Activated CD8-positive, alpha-beta memory T cell treated with anti-CD3 and anti-CD28 coated beads for 48 hours (primary cell): ENCODE measurements at regions not wholly inside any gene's neighbourhood (a gene's known extent, or its start where the extent isn't known, plus 50 kb on each side); places are given as distances from the start of the nearest gene placed in this dataset.

Experiments used
- DNase-seq, 3 experiments: peaks; one replicate each; pipeline ENCODE4 v3.0.0-alpha.2; 2020; ENCODE audit warnings: low read depth in 2 of 3, low spot score in 2 of 3

DNA sequence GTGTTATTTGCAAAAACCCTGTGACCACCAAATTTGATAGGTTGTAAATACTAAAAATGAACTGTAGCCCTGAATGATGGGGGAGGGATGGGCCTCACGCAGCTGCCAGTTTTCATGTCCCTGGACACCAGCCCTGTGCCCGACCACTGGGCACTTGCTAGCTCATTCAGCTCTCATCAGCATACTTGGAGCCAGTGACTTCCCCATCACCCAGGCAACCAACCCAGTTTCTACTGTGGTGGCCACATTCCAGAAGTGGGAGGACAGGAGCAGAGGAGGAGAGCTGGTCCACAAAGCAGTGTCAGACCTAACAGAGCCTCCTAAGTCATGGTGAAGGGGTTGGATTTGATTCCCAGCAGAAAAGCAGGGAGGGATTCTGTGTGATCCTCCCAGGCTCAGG is 128.2 kb downstream of the CPEB2 start:
- DNase-seq = no peak

DNA sequence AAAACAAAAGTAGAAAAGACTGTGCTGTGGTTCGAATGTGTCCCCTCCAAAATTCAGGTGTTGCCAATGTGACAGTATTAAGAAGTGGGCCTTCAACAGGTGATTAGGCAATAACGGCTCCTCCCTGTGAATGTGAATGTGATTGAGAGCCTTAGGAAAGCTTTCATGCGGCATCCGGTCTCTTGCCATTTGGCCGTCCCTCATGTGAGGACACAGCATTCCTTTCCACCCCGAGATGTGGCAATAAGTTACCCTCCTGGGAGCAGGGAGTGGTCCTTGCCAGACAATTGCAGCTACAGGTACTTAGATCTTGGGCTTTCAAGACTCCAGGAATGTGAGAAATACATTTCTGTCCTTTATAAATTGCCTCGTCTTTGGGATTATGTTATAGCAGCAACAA is 129.3 kb downstream of the CPEB2 start:
- DNase-seq = no peak

DNA sequence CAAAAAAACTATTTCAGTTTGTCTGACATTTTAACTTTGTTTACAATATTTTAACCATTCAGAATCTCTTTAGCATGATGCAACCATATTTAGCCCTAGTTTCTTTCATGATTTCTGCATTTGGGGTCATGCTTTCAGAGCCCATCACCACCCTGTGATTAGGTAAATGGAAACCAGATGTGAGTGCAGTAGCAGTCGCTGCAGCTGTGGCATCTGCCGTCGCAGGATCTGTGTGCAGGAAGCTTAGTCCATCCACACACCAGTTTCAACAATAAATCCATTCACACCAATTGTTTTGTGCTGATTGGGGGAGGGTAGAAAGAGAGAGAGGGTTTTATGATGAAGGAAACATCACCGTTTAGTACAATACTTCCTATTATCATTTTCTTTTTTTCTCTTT is 130.5 kb downstream of the CPEB2 start:
- no peak for DNase-seq

DNA sequence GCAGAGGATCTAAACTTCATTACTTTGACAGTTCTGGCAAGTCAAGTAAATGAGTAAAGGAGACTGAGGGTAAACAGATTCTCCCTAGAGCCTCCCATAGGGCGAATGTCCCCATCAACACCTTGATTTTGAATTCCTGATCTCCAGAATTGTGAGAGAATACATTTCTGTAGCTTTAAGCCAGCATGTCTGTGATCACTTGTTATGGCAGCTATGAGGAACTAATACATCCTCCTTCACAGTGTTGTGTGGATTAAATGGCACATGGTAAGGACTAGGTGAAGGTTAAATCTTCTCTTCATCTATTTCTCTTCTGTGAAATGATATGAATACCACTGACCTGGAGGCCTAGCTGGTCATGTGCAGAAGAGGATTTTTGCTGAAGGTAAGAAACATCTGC is 137.3 kb downstream of the CPEB2 start:
- DNase-seq = no peak

DNA sequence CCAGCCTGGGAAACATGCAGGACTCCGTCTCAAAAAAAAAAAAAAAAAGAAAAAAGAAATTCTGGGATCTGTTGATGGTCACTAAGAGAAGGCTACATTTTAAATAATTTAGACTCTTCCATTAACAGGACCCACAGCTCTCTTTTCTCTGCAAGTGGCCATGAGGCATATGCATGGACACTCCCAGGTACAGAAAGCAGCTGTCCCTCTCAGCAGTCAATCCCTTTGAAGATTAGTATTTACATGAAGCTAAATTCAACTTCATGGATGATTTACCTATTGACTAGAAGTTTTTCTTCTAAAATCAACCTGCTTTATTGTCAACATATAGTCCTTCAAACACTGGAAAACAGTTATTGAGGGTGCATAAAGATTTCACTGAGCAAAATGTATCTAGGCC is 139.9 kb downstream of the CPEB2 start:
- no peak for DNase-seq

DNA sequence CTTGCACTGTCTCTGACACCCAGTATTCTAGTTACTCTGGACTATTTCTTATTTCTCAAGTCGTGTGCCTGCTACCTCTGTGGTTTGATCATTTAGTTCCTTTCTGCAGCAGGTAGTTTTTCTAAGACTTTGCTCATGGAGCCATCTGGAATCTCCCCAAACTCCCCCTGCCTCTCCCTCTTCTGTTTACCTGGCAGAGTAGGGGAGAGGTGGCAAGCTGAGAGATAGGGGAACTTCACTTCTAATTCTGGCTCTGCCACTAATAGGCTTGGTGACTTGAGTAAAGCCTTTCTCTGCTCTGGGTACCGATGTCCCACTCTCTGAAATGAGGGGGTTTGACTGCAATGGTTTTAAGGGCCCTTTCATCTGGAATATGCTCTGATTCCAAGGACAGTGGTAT is 141.3 kb downstream of the CPEB2 start:
- no peak for DNase-seq

DNA sequence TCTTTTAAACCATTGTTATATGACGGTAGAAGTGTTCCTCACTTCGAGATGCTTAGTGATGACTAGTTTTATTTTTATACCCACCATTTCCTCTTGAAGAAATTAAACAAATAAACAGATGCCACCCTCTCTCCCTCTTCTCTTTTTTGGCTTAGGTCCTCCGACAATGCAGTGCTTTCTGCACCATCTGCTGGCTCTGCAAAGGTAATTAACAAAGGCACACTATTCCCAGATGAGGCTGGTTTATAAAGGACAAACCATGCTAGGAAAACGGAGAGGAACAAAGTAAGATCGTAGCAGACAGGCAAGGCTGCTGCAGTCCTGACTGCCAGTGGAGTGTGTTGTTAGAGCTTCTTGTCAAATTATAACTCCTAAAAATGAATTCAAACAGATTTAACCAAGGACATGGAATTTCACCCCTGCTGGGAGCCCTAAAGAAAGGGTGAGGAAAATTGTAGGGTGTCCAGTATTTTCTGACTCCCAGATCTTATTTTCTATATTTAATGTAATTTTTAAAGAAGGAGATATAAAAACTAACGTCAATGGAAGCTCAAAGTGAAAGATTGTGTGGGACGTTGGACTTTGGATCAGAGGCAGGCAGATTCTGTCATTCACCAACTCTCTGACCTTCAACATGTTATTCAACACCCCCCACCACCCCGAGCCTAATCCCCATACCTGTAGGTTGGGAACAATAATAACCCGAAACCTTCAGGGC is 142.1 kb downstream of the CPEB2 start:
- DNase-seq = no peak

DNA sequence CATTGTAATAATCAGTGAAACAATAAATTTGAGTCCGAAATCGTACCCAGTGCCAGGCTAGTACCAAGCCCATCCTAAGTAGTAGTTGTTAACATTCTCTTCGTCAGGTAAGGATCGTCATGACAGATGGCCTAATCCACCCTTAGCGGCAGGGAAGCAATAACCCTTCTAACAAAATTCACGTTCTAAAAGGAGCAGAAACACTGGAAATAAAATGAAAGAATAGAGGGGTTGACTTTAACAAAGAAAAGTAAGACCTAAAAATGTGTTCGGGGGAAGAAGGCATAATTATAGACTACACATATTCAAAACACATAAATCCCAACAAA is 142.7 kb downstream of the CPEB2 start:
- DNase-seq = no peak

DNA sequence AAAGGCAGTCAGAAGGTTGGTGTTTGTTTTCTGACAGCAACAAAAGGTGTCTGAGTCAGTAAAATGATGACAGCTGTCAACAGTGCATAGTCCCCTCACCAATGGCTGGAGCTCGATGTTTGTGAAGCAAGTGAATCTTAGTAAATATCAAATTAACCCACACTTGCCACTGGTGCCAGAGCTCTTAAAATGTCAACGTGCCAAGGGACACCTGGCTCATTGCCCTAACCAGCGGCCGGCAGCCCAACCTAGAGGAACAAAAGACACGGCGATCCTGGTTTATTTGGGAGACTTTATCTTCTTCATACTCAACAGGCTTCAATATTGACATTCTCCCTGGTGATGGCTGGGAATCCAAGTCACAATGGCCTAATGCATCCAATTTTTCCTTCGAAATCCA is 143.4 kb downstream of the CPEB2 start:
- no peak for DNase-seq

DNA sequence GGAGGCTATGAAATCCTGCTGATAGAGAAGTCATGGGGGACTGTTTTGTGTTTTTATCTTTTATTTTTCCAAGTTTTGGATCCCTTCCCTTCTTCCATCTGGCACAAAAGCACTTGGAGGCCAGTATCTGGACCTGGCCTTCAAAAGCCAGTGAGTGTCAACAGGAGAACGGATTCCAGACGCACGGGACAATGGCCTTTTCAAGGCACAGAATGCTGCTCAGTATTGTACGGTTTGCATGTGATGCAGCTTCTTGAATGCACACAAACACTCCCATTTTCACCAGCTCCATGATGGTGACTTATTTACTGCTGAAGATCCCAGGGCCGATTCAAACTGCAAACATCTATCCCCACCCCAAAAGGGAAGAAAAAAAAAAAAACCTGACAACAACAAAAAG is 145.4 kb downstream of the CPEB2 start:
- DNase-seq = no peak

DNA sequence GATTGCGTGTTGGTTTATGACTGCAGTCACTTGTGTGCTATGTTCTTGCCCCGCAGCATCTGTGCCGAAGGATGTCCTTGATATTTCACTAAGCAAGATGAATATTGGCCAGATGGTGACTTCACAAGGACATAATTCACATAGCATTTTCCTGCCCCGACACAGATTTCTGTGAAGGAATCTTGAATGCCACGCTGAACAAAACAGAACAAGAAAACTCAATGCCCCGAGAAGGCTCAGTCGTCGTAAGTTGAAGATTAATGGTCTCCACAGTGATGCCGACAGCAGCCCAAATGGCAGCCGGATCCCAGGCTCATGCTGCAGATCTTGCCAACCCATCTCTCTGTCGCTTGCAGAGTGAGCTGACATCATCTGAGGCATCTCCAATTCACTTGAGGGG is 145.9 kb downstream of the CPEB2 start:
- no peak for DNase-seq

DNA sequence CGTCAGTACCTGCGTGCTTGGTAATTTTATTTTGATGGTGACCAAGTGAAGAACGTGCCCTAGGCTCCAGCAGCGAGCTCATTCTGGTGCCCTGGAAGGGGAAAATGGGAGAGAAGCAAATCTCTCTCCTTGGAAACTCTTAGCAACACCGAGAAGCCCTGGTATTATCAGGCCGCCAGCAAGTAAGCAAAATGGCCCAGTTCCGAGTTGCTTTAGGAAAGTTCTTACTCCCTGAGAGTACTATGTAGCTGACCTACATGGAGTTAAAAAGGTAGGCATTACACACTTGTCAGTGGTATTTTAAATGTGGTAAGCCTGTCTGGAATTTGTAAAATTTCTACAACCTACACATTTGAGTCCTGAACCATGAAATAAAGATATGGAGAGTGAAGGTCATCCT is 146.4 kb downstream of the CPEB2 start:
- no peak for DNase-seq

DNA sequence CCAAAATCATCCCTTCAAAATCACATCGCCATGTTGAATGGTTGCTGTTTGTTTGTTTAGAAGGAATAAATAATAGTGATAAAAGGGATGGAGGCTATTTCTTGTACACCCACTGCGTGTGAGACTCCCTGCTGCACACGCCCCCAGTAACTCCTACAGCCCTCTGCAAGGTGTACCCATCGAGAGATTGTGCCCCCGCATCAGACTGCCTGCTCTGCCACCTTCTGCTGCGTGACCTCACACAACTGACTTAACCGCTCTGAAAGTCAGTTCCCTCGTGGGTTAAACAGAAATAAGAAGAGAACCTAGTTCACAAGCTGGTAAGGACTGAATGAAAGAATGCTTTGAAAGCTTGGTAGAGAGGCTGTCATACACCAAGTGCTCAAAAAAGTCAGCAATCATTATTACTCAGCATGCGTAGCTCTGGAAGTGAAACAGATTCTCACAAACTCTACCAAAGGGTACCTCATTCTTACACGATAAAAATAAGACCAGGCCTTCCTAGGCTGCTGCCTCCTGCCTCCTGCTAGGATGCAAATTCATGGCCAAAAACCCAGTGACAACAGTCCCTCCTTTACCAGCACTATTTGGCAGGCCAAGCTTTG is 147.1 kb downstream of the CPEB2 start:
- no peak for DNase-seq

DNA sequence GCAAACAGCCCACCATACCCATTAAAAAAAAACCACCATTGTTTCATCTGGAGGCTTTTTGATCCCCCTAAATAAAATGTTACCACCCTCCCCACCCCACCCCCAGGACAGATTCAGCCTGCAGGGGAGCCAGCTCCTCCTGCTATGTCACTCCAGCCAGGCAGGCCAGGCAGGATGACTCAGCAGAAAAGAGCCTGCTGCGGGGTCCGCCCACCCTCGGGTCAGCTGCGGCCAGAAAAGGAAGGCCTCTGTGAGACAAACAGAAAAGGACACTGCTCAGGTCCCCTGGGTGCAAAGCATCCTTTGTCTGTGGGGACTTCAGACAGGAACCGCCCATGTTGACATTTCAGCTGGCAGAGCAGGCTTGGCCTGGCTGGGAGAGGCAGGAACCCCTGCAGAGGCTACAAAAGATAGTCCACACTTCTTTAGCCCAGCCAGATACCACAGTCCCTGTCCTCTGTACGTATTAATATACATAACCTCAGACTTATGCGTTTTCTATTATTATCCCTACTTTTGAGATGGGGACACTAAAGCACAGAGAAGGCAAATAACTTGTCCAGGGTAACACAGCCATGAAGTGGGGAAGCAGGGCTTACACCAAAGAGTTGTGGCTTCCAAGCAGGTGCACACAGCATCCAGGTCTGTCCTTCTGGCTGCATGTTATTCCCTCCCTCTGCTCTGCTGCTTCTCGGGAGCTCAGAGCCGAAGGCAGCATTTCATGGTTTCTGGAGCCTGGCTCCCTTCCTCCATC is 147.7 kb downstream of the CPEB2 start:
- no peak for DNase-seq

DNA sequence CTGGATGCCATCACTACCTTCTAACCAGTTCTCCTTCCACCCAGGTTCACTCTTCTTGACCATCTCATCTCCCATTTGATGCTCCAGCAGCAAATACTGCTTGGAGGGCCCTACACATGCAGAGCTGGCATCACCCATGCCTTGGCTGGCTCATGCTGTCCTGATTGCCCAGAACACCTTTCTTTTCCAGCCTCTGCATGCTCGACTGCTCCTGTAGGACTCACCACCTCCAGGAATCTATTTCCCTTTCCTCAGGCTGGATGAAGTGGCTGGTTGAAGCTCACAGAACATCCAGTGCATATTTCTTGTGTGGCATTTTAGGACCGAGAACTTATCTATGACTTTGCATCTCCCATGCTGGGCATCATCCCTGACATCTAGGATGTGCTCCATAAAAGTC is 148.3 kb downstream of the CPEB2 start:
- no peak for DNase-seq

DNA sequence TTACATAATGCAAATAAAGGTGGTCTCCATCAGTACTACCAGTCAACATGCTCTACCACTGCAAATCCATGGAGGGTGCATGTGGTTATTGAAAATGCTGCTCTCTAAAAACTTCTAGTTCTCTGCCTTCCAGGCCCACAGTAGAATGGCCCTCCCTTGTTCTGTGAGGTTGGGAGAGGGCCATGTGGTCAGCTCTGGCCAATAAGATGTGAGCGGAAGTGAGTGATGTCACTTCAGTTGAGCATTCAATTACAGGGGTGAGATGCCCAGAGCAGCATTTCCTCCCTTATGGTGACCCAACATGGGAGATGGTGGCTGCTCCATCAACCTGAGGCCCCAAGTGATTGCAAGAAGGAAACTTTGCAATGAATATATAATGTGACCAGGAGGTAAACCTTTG is 148.8 kb downstream of the CPEB2 start:
- DNase-seq = no peak

DNA sequence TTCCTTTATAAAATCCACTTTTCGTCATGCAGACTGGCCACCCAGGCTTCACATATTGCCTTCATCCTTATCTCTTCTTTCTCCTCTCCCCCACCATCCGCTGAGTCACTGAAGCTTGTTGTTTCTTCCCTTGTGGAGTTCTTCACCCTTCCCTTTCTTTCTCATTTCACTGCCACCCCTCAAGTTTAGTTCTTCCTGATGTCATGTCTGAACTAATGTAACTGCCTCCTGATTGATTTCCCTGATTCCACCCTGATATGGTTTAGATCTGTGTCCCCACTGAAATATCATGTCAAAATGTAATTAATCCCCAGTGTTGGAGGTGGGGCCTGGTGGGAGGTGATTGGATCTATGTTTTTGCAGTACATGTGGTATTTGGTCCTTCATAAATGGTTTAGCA is 151.4 kb downstream of the CPEB2 start:
- no peak for DNase-seq

DNA sequence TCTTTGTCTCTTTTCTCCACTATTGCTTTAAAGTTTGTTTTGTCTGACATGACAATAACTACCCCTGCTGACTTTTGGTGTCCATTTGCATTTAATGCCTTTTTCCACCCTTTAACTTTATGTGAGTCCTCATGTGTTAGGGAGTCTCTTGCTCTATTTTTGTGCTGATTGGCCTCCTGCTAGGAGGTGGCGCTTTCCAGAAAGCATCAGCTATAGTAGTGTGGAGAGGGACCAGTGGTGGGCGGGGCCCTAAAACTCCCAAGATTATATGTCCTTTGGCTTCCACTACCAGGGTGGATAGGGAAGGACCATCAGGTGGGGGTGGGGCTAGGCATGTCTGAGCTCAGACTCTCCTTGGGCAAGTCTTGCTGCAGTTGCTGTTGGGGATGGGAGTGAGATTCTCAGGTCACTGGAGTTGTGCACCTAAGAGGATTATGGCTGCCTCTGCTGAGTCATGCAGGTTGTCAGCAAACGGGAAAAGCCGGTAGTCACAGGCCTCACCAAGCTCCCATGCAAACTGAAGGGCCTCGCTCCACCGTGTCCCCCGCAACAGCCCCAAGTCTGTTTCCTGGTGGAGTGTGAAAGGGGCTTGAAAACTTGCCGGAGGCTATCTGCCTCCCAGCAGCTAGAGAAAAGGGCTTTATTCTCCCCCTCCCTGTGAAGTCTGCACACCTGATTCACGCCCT is 156.3 kb downstream of the CPEB2 start:
- DNase-seq = no peak

DNA sequence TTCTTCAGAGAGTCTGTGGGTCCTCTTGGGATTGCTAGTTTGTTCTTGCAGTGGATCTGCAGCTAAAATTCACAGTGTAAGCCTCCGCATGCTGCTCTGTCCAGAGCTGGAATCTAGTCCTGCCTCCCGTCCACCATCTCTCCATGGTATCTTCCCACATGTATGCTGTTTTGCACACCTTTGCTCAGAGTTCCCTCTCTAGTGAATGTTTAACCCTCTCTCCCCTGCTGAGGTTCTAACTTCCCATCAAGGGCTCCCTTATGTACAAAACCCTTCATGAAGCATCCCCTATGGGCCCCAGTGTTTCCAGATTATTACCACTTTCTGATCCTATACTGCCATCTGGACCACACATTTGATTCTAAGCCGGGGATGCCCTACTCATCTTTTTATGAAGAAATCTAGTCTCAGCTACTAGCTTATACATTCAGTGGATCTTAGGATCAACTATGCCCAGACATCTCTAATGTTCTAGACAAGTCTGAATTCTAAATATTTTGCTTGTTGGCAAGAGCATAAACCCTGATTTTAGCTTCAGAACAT is 157.3 kb downstream of the CPEB2 start:
- no peak for DNase-seq

DNA sequence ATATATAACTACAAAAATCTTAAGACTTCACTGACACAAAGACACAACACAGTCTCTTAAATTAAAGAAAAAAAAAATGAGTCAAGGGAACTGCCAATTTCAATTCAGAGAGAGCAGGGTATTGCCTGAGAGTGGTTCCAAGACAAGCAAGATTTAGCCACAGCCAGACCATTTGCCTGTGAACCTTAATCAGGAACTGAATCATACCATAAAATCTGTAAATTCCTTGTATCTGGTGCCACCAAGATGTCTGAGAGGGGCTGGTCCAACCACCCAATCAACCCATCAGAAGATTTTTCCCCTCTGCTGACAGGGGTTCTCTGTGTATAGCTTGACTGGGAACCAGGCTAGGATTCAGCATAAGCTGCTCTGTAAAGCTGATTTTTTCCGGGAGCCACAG is 159.2 kb downstream of the CPEB2 start:
- DNase-seq = no peak

DNA sequence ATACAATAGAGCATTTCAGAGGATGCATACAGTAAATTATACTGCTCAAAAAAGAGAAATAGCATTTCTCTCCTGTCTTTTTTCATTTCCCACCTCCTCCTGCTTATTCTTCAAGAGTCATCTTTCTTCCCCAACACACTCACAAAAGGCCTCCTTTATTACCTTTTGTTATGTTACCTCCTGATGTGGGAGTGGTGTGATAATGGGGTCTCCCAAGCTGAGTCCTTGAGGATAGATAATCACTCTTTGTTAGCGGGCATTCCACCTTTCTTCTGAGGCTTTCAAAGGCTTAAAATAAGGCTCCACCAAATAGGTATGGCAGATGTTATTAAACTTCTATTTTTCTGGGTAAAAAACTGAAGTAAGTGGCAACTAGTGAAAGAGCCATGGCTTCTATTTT is 159.8 kb downstream of the CPEB2 start:
- no peak for DNase-seq
